ENCODE measurements at regions not wholly inside any gene's neighbourhood (a gene's known extent, or its start where the extent isn't known, plus 50 kb on each side); places are given as distances from the start of the nearest gene placed in this dataset.

- no peak for TF ChIP-seq CTCF (IDR thresholded peaks at IDR 0.05; ENCODE audit: low read depth, low read length, missing control alignments)
- no peak overlapping the region for H3K4me3 ChIP-seq (ENCODE audit: low read depth, low read length)
- DNase-seq (ENCODE audit: low read depth), result no peak
These were observed 54.5 kb upstream of the IGF1 start for GRCh38 chr12:102534899-102535298.

DNA sequence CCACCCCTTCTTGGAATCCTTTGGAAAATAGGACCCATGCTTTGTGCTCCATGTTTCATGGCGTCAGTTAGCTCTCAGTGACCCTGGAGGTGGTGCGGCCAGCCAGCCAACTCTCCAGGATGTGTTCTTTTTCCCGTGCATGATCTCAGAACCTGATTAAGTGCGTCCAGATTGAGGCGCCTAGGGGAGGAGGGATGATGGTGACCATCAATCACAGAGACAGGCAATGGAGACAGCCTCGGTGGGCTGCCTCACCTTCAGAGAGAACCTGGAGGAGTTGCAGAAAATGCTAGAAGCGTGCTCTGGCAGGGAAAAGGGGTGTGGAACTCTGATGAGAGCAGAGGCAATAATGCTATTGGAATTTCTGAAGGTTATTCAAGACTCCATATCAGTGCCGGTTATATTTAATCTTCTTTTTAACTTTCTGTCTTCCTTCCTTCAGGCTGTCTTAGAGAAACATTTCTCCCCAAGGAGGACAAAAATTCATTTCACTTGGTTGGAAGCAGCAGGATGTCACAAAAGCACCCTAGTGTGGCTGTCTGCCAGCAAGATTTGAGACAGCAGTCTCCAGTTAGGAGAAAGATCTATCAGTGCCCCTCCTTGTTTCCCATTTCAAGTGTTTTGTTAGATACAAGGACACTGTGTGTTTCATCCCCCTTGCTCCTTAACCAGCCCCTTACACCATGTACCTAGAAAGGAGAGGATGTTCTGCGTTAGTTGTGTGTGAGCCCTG is 53.3 kb upstream of the IGF1 start:
- no peak overlapping the region for H3K4me3 ChIP-seq (ENCODE audit: low read depth, low read length)
- no peak for TF ChIP-seq CTCF (IDR thresholded peaks at IDR 0.05; ENCODE audit: low read depth, low read length, missing control alignments)
- no peak for DNase-seq (ENCODE audit: low read depth)
